ENCODE measurements at regions not wholly inside any gene's neighbourhood (a gene's known extent, or its start where the extent isn't known, plus 50 kb on each side); places are given as distances from the start of the nearest gene placed in this dataset.
"Not testable (repeated sequence)": the region's sequence is repeated elsewhere in the genome, so short reads cannot be mapped to it uniquely, and the experiment has no call there.

DNA sequence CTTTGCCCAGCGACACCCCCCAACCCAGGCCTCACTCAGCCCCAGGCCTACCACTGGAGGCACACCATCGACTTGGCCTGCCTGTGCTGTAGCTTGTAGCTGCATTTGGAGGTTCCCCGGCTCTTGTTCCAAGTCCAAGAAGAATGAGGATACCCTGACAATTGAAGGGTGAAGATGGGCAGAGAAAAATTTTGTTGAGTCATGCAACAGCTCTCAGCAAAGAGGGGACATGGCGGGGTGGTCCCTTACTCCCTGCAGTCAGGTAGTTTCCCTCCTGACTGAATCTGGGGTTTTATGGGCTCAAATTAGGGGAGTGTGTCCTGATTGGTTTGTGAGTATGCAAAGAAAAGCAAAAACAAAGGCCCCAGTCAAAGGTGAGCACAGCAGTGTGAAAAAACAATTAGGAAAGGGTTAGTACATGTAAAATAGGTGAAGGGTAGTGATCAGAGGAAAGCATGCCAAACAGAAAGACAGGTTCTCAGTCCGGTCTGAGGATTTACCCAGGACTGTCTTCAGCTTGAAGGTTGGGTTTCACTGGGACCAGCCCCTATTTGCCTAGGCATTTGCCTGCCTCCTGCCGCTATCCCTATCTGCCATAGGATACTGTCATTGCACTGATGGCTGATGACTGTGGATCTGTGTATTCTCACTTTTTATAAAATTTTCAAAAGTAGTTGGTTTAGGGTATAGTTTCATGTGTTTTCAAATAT, 316.4 kb upstream of the RND3 start:
- DNase-seq (ENCODE audit: low read depth, low spot score), result no peak
- no peak overlapping the region for H3K27ac ChIP-seq

DNA sequence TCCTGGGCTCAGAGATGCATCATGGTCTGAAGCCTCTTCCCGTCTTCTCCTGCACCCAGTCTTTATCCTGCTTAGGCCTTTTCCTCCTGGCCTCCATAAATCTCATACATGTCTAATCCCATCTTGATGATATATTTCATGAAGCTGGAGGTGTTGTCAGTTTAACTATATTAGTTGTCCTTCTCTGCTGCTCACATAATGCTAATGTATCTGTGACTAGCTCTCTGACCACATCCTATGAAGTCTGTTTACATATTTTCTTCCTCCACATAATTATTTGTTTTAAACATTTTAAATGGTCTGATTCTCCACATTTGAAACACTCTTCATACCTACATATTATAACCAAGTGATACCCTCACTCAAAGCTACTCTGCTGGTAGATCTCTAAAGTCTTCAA, 315.2 kb upstream of the RND3 start:
- no peak overlapping the region for H3K27ac ChIP-seq
- no peak for DNase-seq (ENCODE audit: low read depth, low spot score)

DNA sequence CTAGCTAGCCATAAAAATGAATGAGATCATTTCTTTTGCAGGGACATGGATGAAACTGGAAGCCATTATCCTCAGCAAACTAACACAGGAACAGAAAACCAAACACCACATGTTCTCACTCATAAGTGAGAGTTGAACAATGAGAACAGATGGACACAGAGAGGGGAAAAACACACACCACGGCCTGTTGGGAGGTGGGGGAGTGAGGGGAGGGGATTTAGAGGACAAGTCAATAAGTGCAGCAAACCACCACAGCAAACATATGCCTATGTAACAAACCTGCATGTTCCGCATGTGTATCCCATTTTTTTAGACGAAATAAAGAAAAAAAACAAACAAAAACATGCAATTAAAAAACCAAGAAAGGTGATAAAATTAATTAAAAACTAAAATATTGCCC, 308.8 kb upstream of the RND3 start:
- DNase-seq (ENCODE audit: low read depth, low spot score); H3K27ac ChIP-seq: not testable (repeated sequence)

DNA sequence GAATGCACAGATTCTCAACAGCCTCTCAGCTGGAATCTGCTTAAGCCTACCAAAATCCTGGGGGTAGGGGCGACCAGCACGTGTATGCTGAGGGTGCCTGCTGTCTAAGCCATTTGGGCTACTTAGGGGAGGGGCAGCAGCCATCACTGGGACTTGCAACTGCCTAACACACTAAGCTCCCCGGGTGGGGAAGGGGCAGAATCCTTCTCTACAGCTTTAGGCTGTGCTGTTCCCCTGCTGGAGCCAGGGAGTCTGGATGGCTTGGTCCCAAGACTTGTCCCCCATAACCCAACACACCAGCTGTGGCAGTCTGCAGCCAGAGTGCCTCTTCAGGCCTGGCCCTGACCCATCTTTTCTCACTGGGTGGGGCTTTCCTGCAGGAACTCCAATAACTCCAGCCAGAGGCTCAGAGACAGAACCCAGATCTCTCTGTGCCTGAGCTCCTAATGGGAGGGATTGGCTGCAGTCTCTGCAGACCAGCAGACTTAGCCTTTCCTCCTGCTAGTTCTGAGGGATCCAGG, 305.4 kb upstream of the RND3 start:
- H3K27ac ChIP-seq, result no peak overlapping the region
- DNase-seq (ENCODE audit: low read depth, low spot score), result no peak

DNA sequence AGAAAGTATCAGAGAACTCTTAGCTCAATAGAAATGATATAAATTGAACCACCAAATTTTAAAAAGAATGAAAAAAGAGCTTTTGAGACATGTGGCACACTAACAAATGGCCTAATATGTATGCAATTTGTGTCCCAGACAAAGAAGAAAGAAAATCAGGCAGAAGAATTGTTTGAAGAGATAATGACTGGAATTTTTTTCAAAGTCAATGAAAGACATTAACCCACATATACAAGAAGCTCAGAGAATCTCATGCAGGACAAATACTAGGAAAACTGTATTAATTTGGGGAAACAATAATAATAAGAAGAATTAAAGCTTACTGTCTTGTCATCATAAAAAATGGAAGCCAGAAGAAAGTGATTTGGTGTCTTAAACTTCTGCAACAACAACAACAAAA, 304.1 kb upstream of the RND3 start:
- DNase-seq (ENCODE audit: low read depth, low spot score), result no peak

DNA sequence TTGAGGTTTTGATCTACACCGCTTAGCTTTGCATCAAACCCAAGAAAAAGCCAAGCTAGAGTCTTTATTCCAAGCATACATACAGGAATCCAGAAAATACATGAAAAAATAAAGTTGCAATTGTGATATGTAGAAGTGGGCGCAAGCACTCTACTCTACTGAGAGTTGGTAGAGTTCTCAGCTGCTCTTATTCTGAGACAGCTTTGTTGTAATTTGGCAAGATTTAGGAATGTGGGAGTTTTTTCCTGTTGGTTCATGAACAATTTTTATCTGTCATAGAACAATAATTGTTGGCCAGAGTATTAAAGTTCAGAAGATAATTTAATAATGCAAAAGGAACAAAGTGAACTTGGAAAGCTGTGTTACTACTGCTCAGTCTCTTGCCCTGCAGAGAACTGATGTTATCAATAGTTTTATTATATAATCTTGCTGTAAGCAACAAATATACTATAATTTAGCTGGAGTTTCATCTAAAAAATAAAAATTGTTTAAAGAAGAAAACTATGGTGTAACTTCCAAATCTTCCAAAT, 302.0 kb upstream of the RND3 start:
- H3K27ac ChIP-seq, result no peak overlapping the region
- DNase-seq (ENCODE audit: low read depth, low spot score), result no peak

More for the DNA sequence above, 304.1 kb upstream of the RND3 start:
- no peak overlapping the region for H3K27ac ChIP-seq

DNA sequence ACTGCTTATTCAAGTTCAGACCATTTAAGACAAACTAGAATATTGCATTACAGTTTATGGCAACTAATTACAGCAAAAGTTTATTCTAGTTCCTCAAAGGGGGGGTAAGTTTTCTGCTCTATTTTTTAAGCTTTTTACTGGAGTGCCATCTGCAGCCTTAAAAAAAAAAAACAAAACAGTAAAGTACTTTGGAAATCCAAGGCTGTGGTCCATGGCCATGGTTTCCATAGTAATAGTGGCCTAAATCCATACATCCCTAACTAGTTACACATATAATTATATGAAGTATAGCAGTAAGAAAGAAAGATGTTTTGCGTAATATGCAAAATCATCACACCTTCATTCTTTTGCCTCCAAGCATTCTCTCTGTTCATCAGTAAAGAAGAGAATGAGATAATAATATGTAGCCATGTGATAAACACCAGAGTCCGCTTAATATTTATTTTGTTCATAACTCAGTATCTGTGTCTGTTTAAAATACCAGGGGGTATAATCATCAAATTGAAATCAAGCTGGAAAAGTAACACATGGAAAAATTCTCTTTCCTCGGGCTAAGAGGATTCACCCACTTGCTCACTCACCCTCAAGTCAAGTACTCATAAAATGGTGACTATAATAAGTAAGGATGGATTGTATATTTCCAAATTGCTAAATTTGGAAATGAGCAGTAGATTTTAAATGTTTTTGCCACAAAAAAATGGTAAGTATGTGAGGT, 301.1 kb upstream of the RND3 start:
- H3K27ac ChIP-seq, result no peak overlapping the region
- no peak for DNase-seq (ENCODE audit: low read depth, low spot score)

DNA sequence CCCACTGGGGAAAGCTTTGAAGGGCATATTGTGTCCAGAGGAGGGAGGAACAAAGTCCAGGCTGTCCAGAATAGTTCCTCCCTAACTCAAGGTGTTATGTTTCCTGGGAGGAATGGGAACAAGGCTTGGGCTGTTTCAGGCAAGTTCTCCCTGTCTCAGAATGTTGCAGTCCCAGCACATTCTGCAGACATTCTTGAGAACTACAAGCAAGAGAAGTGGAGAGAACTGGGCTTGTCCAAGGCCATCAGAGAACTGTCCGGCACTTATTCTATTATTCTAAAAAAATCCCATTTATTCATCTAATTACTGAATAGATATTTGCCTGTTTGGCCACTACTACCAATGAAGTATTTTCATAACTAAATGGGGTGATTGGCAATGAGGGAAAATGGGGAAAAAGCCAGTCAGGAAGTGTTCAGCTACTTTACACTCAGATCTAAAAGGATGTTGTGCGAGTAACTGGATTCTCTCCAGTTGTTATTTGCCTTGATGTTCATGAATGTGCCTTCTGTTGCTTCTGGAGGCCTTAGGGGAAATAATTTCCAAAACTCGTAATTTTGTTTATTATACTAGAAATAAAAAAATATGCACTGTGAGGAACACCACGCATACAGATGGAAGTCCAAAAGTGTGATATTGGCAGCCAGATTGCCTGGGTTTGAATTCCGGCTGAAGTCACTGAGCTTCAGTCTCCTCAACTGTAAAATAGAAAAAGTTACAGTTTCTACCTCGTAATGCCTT, 300.1 kb upstream of the RND3 start:
- no peak for DNase-seq (ENCODE audit: low read depth, low spot score)
- no peak overlapping the region for H3K27ac ChIP-seq

DNA sequence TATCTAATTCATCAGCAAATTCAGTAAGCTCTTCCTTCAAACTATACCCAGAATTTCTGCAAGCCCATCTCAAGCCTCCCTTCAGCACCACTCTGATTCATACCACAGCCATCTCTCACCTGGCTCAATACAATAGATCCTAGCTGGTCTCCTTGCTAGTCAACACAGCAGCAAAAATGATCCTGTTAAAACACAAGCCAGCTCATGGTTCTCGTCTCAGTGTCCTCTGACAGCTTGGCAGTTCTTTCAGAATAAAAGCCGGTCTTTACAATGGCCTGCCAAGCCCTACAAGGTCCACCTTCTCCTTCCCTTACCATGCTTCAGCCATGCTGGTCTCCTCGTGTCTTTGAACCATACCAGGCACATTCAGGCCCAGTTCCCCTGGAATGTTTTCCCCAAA, 296.9 kb upstream of the RND3 start:
- DNase-seq (ENCODE audit: low read depth, low spot score), result no peak
- H3K27ac ChIP-seq, result no peak overlapping the region

DNA sequence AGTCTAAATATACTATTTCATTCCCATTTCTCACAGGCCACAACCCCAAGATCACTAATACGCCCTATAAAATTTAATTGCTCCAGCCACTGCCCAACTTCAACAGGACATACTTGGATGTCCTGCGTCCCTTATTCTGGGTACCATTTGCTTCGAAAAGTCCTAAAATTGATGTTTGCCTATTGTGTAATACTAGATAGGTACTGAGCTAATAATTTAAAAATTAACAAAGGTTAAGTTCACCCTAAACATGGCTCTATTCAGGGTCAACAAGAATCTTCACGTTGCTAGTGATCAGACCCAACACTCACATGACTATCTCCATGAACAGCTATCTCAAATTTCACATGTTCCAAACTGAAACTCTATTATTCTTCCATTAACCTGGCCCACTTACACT, 296.4 kb upstream of the RND3 start:
- no peak overlapping the region for H3K27ac ChIP-seq

DNA sequence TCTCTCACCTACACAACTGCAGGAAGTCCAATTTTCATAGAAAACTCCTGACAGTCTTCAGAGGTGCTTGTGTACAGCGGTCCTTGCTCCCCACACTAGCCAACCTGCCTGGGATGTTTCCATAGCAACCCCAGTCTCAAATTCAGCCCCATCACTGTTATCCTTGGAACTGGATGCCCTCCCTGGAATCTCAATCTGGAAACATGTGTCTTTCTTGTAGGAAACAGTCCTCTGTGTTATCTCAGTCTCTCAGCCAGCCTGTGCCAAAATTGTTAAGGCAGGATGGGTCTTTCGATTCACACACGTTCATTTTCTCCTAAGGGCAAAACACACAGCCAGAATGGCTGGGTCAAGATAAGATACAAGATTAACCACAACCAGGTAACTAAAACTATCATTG, 295.5 kb upstream of the RND3 start:
- no peak for DNase-seq (ENCODE audit: low read depth, low spot score)
- H3K27ac ChIP-seq, result no peak overlapping the region

More for the DNA sequence above, 296.4 kb upstream of the RND3 start:
- DNase-seq (ENCODE audit: low read depth, low spot score), result no peak

DNA sequence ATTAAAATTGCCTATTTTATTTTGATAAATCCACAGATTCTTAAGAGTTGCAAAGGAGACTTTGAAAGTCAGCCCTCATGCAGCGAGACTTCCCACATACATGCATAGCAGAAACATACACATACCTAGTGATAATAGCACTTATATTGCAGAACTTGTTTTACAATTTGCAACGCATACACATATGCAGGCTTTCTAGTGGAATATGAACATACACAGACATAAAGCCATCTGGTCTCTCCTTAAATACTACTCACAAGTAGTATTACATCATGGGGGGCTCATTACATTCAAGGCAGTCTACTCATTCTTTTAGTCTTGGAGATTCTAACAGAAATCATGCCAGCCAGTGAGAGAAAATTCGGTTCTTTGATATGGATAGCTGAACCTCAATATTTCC, 295.1 kb upstream of the RND3 start:
- H3K27ac ChIP-seq, result no peak overlapping the region
- DNase-seq (ENCODE audit: low read depth, low spot score), result no peak

DNA sequence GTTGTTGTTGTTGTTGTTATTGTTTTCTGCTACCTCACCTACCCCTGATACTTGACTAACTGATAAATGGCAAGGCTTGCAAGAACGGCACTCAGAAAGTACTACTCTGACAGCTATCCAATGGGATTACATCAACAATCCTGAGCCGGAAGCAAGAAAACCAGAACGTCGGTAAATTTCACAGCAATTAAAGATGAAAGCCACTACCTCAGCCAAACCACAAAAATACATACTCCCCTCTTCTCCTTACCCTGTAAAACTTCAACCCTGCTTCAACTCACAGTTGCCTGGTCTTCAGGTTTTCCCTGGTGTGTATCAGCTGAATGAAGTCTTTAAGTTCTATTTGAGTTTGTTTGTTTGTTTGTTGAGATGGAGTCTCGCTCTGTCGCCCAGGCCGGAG, 293.7 kb upstream of the RND3 start:
- DNase-seq (ENCODE audit: low read depth, low spot score), result no peak
- H3K27ac ChIP-seq, result no peak overlapping the region

DNA sequence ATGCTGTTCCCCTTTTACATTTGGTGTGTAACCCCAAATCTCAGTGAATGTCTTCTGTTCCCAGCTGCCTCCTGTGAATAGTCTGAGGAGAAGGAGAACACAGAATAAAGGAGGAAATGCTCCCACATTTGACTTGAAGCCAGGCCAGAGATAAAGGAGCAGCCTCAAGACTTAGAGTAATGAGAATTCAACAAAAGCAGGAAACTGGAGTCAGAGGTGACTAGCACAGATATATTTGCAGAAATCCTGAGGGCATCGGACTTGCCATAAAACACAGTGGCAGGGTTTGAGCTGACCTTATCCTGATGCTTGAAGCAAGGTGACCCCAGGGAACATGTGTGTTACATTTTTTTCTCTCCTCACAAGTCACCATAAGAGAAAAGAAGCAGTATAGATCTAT, 291.4 kb upstream of the RND3 start:
- H3K27ac ChIP-seq, result no peak overlapping the region
- DNase-seq (ENCODE audit: low read depth, low spot score), result no peak

DNA sequence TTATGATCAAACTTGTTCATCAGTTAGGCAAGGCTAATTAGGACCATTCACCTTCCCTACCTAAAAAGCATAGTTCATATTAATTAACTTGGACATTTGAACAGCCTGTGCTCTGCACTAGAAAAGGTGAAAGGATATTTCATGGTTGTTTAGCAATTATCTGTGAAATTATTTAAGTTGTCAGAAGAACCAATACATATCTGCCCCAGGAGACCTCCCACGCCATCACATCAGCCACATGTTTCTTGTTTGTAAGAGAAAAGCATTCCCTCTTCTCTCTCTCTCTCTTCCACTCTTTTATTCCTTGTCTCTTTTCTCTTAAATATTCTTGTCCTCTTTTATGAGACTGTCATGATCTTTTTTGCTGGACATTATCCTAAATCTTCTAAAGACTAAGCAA, 282.0 kb upstream of the RND3 start:
- no peak for DNase-seq (ENCODE audit: low read depth, low spot score)

DNA sequence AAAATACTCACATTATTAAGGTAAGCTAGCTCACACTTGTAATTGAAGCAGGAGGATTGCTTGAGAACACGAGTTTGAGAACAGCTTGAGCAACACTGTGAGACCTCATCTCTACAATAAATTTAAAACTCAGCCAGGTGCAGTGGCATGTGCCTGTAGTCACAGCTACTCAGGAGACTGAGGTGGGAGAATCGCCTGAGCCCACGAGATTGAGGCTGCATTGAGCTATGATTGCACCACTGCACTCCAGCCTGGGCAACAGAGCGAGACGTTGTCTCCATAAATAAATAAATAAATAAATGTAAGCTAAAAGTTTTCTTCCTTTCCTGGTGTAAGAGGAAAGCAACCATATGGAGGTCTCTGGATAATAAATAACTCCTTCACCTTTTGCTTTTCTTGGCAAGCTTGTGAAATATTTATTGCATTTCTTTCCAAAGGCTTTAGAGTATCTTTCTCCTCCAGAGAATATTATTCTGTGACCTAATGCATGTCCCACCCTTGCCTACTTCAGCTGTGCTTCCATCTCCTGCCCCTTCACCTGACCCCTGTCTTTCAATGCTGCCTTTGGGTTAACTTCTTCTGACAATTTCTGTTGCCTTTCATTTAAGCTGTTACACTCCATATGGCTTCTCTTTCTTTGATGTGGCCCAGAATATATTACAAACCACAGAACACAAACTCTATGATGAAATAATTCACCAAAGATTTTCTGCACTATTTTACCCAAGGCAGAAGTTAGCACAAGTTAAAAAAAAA, 280.7 kb upstream of the RND3 start:
- no peak overlapping the region for H3K27ac ChIP-seq
- no peak for DNase-seq (ENCODE audit: low read depth, low spot score)

More for the DNA sequence above, 282.0 kb upstream of the RND3 start:
- no peak overlapping the region for H3K27ac ChIP-seq

DNA sequence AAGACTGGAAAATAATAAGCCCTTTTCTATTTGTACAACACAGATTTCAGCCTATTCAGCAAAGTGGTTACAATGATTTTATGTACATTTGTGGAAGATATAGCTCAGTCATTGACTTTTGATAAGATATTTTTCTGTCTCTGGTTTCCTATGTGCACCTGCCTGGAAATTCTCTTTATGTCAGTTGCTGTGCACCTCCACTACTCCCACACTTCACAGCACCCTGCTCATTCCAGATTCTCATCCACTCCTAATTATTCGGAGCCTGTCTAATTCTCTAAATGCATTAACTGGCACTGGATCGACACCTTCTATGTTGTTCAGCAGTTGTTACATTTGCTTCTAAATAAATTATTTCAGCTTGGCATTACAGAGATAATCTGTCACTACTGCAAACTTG, 275.1 kb upstream of the RND3 start:
- DNase-seq (ENCODE audit: low read depth, low spot score), result no peak
- H3K27ac ChIP-seq, result no peak overlapping the region

DNA sequence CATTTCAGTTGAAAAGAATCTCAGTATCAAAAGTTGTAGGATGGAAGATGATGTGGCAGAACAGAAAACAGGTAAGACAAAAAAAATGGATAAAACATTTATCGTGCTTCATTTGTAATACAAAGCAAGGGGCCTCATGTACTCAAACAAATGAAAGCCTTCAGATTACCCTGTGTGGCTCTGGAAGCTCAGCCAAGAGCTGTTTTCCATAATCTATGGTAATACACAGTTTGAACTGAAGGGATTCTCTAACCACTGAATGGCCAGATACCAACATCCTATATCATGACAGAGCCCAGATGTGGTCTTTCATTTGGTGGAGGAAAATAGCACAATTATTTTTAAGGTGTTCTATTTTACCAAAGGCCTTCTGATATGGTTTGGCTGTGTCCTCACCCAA, 272.1 kb upstream of the RND3 start:
- DNase-seq (ENCODE audit: low read depth, low spot score), result no peak
- H3K27ac ChIP-seq, result no peak overlapping the region

DNA sequence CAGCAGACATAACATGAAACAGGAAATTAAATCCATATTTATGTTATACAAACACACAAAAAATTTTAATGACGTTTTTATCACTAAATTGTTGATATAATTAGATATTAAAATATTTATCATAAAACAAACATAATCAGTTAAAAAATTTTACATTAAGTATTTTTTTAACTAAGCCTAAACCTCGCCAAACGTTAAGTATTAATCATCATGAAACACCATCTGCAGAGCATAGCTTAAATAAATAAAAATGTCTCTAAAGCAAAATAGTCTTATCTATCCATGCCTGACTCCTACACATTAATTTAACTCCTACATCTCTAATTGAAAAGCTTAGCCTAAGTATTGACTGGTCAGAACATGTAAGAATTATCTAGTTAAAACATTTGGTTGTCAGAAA, 271.6 kb upstream of the RND3 start:
- DNase-seq (ENCODE audit: low read depth, low spot score), result no peak
- no peak overlapping the region for H3K27ac ChIP-seq

DNA sequence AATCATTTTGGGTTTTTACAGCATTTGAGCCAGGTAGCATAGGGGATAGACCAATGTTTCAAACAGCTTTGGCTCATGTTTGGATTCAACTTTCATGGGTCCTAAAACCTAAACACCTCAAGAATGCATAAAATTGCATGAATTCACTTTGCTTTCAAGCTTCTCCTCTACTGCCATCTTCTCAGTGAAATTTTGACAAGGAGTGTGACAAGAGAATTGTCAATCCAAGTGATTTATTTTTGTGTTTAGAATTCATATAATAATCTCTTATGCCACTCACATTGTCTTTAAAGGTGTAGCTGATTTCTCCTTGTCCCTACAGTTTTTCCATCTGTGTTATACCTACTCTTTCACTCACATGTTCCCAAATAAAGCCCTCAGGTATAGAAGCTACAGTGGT, 264.8 kb upstream of the RND3 start:
- no peak overlapping the region for H3K27ac ChIP-seq
- DNase-seq (ENCODE audit: low read depth, low spot score), result no peak
